ENCODE measurements at regions not wholly inside any gene's neighbourhood (a gene's known extent, or its start where the extent isn't known, plus 50 kb on each side); places are given as distances from the start of the nearest gene placed in this dataset.

GRCh38 chr4:12487000-12487399 is 997.1 kb downstream of the RAB28 start:
- no peak overlapping the region for H3K27ac ChIP-seq (ENCODE audit: low read depth in 1 of 2, low read length in 2 of 2)
- no peaks in the 10 kb centered on the region for H3K27me3 ChIP-seq (ENCODE audit: control insufficient read depth in 4 of 4, insufficient read depth in 4 of 4, low read length in 3 of 4)
- H3K9me3 ChIP-seq (ENCODE audit: control insufficient read depth in 4 of 4, low read length in 3 of 4): no peaks in the 10 kb centered on the region
- DNase-seq (ENCODE audit: low spot score): no peak
- no peak for TF ChIP-seq TAF1 (conservative IDR thresholded peaks at IDR 0.05)
- TF ChIP-seq FOXA2 (IDR thresholded peaks at IDR 0.05): no peak
- TF ChIP-seq SP1 (IDR thresholded peaks at IDR 0.05): no peak
- no peak for TF ChIP-seq ZBTB33 (IDR thresholded peaks at IDR 0.05)
- no peak overlapping the region for H3K9ac ChIP-seq (ENCODE audit: low read depth in 1 of 2, low read length in 2 of 2)
- 93% methylated on average over 2 of the region's 2 CpGs for WGBS
- no peaks in the 10 kb centered on the region for H3K36me3 ChIP-seq (ENCODE audit: control insufficient read depth in 4 of 4, insufficient read depth in 3 of 4, low read depth in 1 of 4, low read length in 3 of 4)
- no peak overlapping the region for H3K4me3 ChIP-seq (ENCODE audit: low read depth in 1 of 3, low read length in 3 of 3)
- H3K4me1 ChIP-seq (ENCODE audit: control insufficient read depth in 4 of 4, insufficient read depth in 4 of 4, low read length in 3 of 4): no peaks in the 10 kb centered on the region

GRCh38 chr4:12472087-12472486 is 1012.1 kb downstream of the RAB28 start:
- H3K27ac ChIP-seq (ENCODE audit: low read depth in 1 of 2, low read length in 2 of 2): no peak overlapping the region
- H3K36me3 ChIP-seq (ENCODE audit: control insufficient read depth in 4 of 4, insufficient read depth in 3 of 4, low read depth in 1 of 4, low read length in 3 of 4): no peaks in the 10 kb centered on the region
- H3K9me3 ChIP-seq (ENCODE audit: control insufficient read depth in 4 of 4, low read length in 3 of 4): no peaks in the 10 kb centered on the region
- H3K27me3 ChIP-seq (ENCODE audit: control insufficient read depth in 4 of 4, insufficient read depth in 4 of 4, low read length in 3 of 4): no peaks in the 10 kb centered on the region
- TF ChIP-seq HNF4G (IDR thresholded peaks at IDR 0.05) (no peak), SP1 (IDR thresholded peaks at IDR 0.05) (no peak), ZBTB33 (IDR thresholded peaks at IDR 0.05) (no peak), RAD21 (IDR thresholded peaks at IDR 0.05) (no peak), RXRA (IDR thresholded peaks at IDR 0.05) (no peak), FOXA2 (IDR thresholded peaks at IDR 0.05) (no peak)
- DNase-seq (ENCODE audit: low spot score): no peak
- WGBS: 71% methylated on average over 2 of the region's 2 CpGs
- no peaks in the 10 kb centered on the region for H3K4me1 ChIP-seq (ENCODE audit: control insufficient read depth in 4 of 4, insufficient read depth in 4 of 4, low read length in 3 of 4)
- no peak overlapping the region for H3K9ac ChIP-seq (ENCODE audit: low read depth in 1 of 2, low read length in 2 of 2)
- no peak overlapping the region for H3K4me3 ChIP-seq (ENCODE audit: low read depth in 1 of 3, low read length in 3 of 3)

- H3K9ac ChIP-seq (ENCODE audit: low read depth in 1 of 2, low read length in 2 of 2): no peak overlapping the region
- H3K27me3 ChIP-seq (ENCODE audit: control insufficient read depth in 4 of 4, insufficient read depth in 4 of 4, low read length in 3 of 4): no peaks in the 10 kb centered on the region
- H3K27ac ChIP-seq (ENCODE audit: low read depth in 1 of 2, low read length in 2 of 2): no peak overlapping the region
- no peak overlapping the region for H3K4me3 ChIP-seq (ENCODE audit: low read depth in 1 of 3, low read length in 3 of 3)
- H3K4me1 ChIP-seq (ENCODE audit: control insufficient read depth in 4 of 4, insufficient read depth in 4 of 4, low read length in 3 of 4): no peaks in the 10 kb centered on the region
- no peaks in the 10 kb centered on the region for H3K36me3 ChIP-seq (ENCODE audit: control insufficient read depth in 4 of 4, insufficient read depth in 3 of 4, low read depth in 1 of 4, low read length in 3 of 4)
- no peak for DNase-seq (ENCODE audit: low spot score)
- WGBS: 80% methylated on average over 2 of the region's 2 CpGs
- no peaks in the 10 kb centered on the region for H3K9me3 ChIP-seq (ENCODE audit: control insufficient read depth in 4 of 4, low read length in 3 of 4)
- TF ChIP-seq FOXA2 (IDR thresholded peaks at IDR 0.05) (no peak), REST (IDR thresholded peaks at IDR 0.05) (no peak), GABPA (IDR thresholded peaks at IDR 0.05 in 1 of 2, conservative IDR thresholded peaks at IDR 0.05 in 1 of 2) (no peak), ATF3 (IDR thresholded peaks at IDR 0.05) (no peak), FOXA1 (IDR thresholded peaks at IDR 0.05) (no peak), MAX (IDR thresholded peaks at IDR 0.05) (no peak), RXRA (IDR thresholded peaks at IDR 0.05) (no peak), CTCF (IDR thresholded peaks at IDR 0.05; ENCODE audit: low read depth, low read length, missing input control) (no peak), SP1 (IDR thresholded peaks at IDR 0.05) (no peak), HNF4A (conservative IDR thresholded peaks at IDR 0.05) (no peak), JUND (IDR thresholded peaks at IDR 0.05) (no peak), ZBTB33 (IDR thresholded peaks at IDR 0.05) (no peak), HNF4G (IDR thresholded peaks at IDR 0.05) (no peak), TAF1 (conservative IDR thresholded peaks at IDR 0.05) (no peak), NR2F2 (IDR thresholded peaks at IDR 0.05) (no peak)
Observed at GRCh38 chr4:12471193-12471592, 1012.9 kb downstream of the RAB28 start.
